ENCODE measurements at regions not wholly inside any gene's neighbourhood (a gene's known extent, or its start where the extent isn't known, plus 50 kb on each side); places are given as distances from the start of the nearest gene placed in this dataset.

DNA sequence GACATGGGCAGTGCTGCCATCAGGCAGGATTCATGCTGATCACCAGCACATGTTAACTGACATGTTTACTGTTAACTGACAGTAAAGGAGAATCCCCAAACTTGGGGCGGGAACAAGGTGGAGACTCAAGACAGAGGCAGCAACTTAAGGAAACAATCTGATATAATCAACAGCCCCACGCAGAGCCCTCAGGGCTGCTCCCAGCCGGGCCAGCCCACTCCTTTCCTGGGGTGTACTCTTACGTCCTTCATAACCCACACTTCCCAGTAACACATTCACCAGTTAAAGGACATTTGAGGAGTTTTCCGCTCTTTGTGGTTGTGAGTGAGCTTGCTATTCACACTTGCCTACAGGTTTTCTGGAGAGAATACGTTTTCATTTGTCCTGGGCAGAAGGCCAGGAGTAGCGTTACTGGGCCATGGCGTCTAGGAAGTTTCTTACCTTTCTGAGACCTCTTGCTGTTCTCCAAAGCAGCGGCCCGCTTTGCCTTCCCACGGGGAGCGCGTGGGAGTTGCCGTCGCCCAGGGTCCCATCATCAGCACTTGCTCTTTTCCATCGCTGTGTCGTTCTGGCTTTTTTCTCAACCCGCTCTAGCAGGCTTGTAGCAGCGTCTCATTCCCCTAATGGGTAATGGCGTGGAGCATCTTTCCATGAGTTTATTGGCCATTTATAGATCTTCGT is 56.4 kb downstream of the FOXF2 start:
- H3K9me3 Mint-ChIP-seq = peaks cover 7 to 25% of the 10 kb centered on the region in 2 experiments
- no peak overlapping the region for H2BK5ac ChIP-seq (ENCODE audit: insufficient read length, low read length)
- H3K79me1 ChIP-seq (ENCODE audit: insufficient read depth, low read depth, low read length, poor library complexity, severe bottlenecking) = no peaks in the 10 kb centered on the region
- H3K4me1 ChIP-seq (ENCODE audit: insufficient read depth, low read length) = no peaks in the 10 kb centered on the region
- DNase-seq = no peak
- no peak overlapping the region for H2AK5ac ChIP-seq (ENCODE audit: insufficient read length, low read length)
- no peak overlapping the region; the same call in 1 of the 2 replicates for H3K14ac ChIP-seq (ENCODE audit: insufficient read depth, low read length)
- H3K9ac ChIP-seq (ENCODE audit: extremely low read depth, insufficient read length, low read length) = no peak overlapping the region
- H3K18ac ChIP-seq (ENCODE audit: insufficient read length, low read depth, low read length) = no peak overlapping the region
- H3K56ac ChIP-seq (ENCODE audit: insufficient read length, low read depth, low read length) = no peak overlapping the region
- H4K20me1 ChIP-seq (ENCODE audit: control insufficient read depth, insufficient read depth, insufficient read length) = no peaks in the 10 kb centered on the region
- no peak overlapping the region for H4K8ac ChIP-seq (replicated peaks; ENCODE audit: insufficient read length, low read depth, low read length)
- peaks cover 6% of the 10 kb centered on the region for H3K27me3 Mint-ChIP-seq (ENCODE audit: low read depth)
- H3K23ac ChIP-seq (ENCODE audit: insufficient read length, low read depth, low read length) = no peak overlapping the region
- H3K23me2 ChIP-seq (ENCODE audit: insufficient read length, low read depth, low read length, poor library complexity, severe bottlenecking) = no peaks in the 10 kb centered on the region
- H3K4me3 Mint-ChIP-seq = no peak overlapping the region
- peaks cover 2 to 8% (median 4%) of the 10 kb centered on the region in 3 experiments; a peak in 4 of 7 replicates for H3K36me3 Mint-ChIP-seq (ENCODE audit: insufficient read depth in 1 of 3, low read depth in 3 of 3)
- H2BK120ac ChIP-seq (ENCODE audit: low read depth, low read length, poor library complexity, severe bottlenecking) = no peak overlapping the region
- no peak overlapping the region for H3K4me2 ChIP-seq (ENCODE audit: insufficient read depth, insufficient read length, low read length)
- H3K27me3 ChIP-seq (ENCODE audit: insufficient read depth, low read length) = no peaks in the 10 kb centered on the region
- H2BK12ac ChIP-seq (ENCODE audit: insufficient read length, low read depth, low read length) = no peak overlapping the region
- no peak overlapping the region; a peak in 1 of 7 replicates for H3K27ac Mint-ChIP-seq
- TF ChIP-seq CTCF (conservative IDR thresholded peaks at IDR 0.05) = no peak
- no peak overlapping the region for H3K27ac ChIP-seq (ENCODE audit: insufficient read length, low read depth, low read length)
- no peak overlapping the region for H2BK20ac ChIP-seq (ENCODE audit: low read depth, low read length, poor library complexity, severe bottlenecking)
- H3K4ac ChIP-seq (ENCODE audit: low read depth, low read length) = no peak overlapping the region
- H3K9me3 ChIP-seq (ENCODE audit: control insufficient read depth, low read depth, low read length) = no peaks in the 10 kb centered on the region
- no CpG with 5 or more reads among the region's 21 CpGs for whole genome bisulfite sequencing (ENCODE audit: extremely low coverage, insufficient read length, low lambda C conversion rate)
- H4K91ac ChIP-seq (ENCODE audit: insufficient read length, low read depth, low read length) = no peak overlapping the region
- H2AFZ ChIP-seq (ENCODE audit: low read length) = no peak overlapping the region
- no peaks in the 10 kb centered on the region for H3K79me2 ChIP-seq (ENCODE audit: insufficient read depth, low read length)
- no peak overlapping the region for H4K5ac ChIP-seq (ENCODE audit: insufficient read length, low read depth, low read length)
- no peak overlapping the region for H3T11ph ChIP-seq (ENCODE audit: low read length)
- peak overlapping the region; percentile 52; the same call in 1 of the 2 replicates for H2BK15ac ChIP-seq (ENCODE audit: low read depth, low read length)
- H3K4me1 Mint-ChIP-seq = peaks cover 9 to 11% of the 10 kb centered on the region in 2 experiments

Measured in H9 (cell line).